ENCODE measurements at regions not wholly inside any gene's neighbourhood (a gene's known extent, or its start where the extent isn't known, plus 50 kb on each side); places are given as distances from the start of the nearest gene placed in this dataset.
"Not testable (repeated sequence)": the region's sequence is repeated elsewhere in the genome, so short reads cannot be mapped to it uniquely, and the experiment has no call there.

GRCh38 chr7:12490940-12491339 lies 79.6 kb upstream of the SCIN start:
- no peak for DNase-seq
- intact Hi-C loops (cut with micrococcal nuclease): loop anchor here (1.0 to 5.0 kb wide), 8 partner anchors 33 to 1064 kb away; partner anchors contain the start of gene TMEM106B
- H3K9me3 Mint-ChIP-seq: no peaks in the 10 kb centered on the region
- no peaks in the 10 kb centered on the region for H3K4me1 Mint-ChIP-seq (ENCODE audit: low read depth)
- H3K27me3 Mint-ChIP-seq (ENCODE audit: low read depth): no peaks in the 10 kb centered on the region
- CTCF ChIA-PET: interaction anchor here (0.8 to 2.5 kb wide), 19 partner anchors 10 to 427 kb away, joined by 3 to 98 read pairs (median 8); partner anchors contain the start of genes ARL4A and VWDE
- no peak overlapping the region for H3K4me3 Mint-ChIP-seq
- no peak overlapping the region for H3K27ac Mint-ChIP-seq
- H3K36me3 Mint-ChIP-seq (ENCODE audit: low read depth): no peaks in the 10 kb centered on the region

- Mint-ChIP-seq H3K4me1 (ENCODE audit: low read depth) (no peaks in the 10 kb centered on the region), H3K27me3 (ENCODE audit: low read depth) (no peaks in the 10 kb centered on the region), H3K4me3 (no peak overlapping the region), H3K36me3 (ENCODE audit: low read depth) (no peaks in the 10 kb centered on the region), H3K27ac (no peak overlapping the region), H3K9me3 (no peaks in the 10 kb centered on the region)
- DNase-seq: no peak
- CTCF ChIA-PET: interaction anchor here (1.2 to 2.5 kb wide), 10 partner anchors 12 to 102 kb away, joined by 4 to 98 read pairs (median 11); no protein-coding TSS in a partner anchor
- intact Hi-C loops (cut with micrococcal nuclease): loop anchor here (2.0 to 5.0 kb wide), 4 partner anchors 169 to 1065 kb away; partner anchors contain the start of gene TMEM106B
Measured at GRCh38 chr7:12491526-12491925, 79.0 kb upstream of the SCIN start.

- no peak overlapping the region for H3K27ac Mint-ChIP-seq
- H3K9me3 Mint-ChIP-seq: no peaks in the 10 kb centered on the region
Measured at GRCh38 chr7:12493407-12493806, 77.1 kb upstream of the SCIN start.

GRCh38 chr7:12493863-12494686 lies 76.4 kb upstream of the SCIN start:
- Mint-ChIP-seq H3K36me3 (ENCODE audit: low read depth) (no peaks in the 10 kb centered on the region), H3K4me3 (no peak overlapping the region), H3K9me3 (no peaks in the 10 kb centered on the region), H3K27me3 (ENCODE audit: low read depth) (no peaks in the 10 kb centered on the region), H3K27ac (no peak overlapping the region), H3K4me1 (ENCODE audit: low read depth) (no peaks in the 10 kb centered on the region)
- intact Hi-C loops (cut with micrococcal nuclease): loop anchor here (5.0 kb wide), 2 partner anchors 172 to 282 kb away; partner anchors contain the start of gene TMEM106B
- CTCF ChIA-PET: interaction anchor here (0.7 to 5.9 kb wide), 6 partner anchors 31 to 326 kb away, joined by 3 to 48 read pairs (median 5); no protein-coding TSS in a partner anchor
- no peak for DNase-seq

More at GRCh38 chr7:12493407-12493806, 77.1 kb upstream of the SCIN start:
- intact Hi-C loops (cut with micrococcal nuclease): loop anchor here (5.0 kb wide), 2 partner anchors 171 to 281 kb away; partner anchors contain the start of gene TMEM106B
- Mint-ChIP-seq H3K36me3 (ENCODE audit: low read depth) (no peaks in the 10 kb centered on the region), H3K4me1 (ENCODE audit: low read depth) (no peaks in the 10 kb centered on the region), H3K4me3 (no peak overlapping the region), H3K27me3 (ENCODE audit: low read depth) (no peaks in the 10 kb centered on the region)
- CTCF ChIA-PET: interaction anchor here (5.9 kb wide), 1 partner anchor 34 kb away, joined by 48 read pairs; no protein-coding TSS in a partner anchor
- DNase-seq: no peak

- Mint-ChIP-seq H3K4me3 (no peak overlapping the region), H3K27me3 (ENCODE audit: low read depth) (no peaks in the 10 kb centered on the region), H3K27ac (no peak overlapping the region), H3K4me1 (ENCODE audit: low read depth) (no peaks in the 10 kb centered on the region), H3K36me3 (ENCODE audit: low read depth) (no peaks in the 10 kb centered on the region), H3K9me3 (no peaks in the 10 kb centered on the region)
- intact Hi-C loops (cut with micrococcal nuclease): loop anchor here (5.0 kb wide), 2 partner anchors 172 to 282 kb away; partner anchors contain the start of gene TMEM106B
- CTCF ChIA-PET: interaction anchor here (0.8 to 5.9 kb wide), 7 partner anchors 26 to 61 kb away, joined by 3 to 48 read pairs (median 5); no protein-coding TSS in a partner anchor
- no peak for DNase-seq
Measured at GRCh38 chr7:12494687-12495024, 75.9 kb upstream of the SCIN start.

GRCh38 chr7:12496901-12497674 lies 73.4 kb upstream of the SCIN start:
- H3K4me1 Mint-ChIP-seq (ENCODE audit: low read depth); H3K9me3 Mint-ChIP-seq; H3K27me3 Mint-ChIP-seq (ENCODE audit: low read depth); H3K36me3 Mint-ChIP-seq (ENCODE audit: low read depth); H3K4me3 Mint-ChIP-seq; H3K27ac Mint-ChIP-seq: not testable (repeated sequence)
- peak; percentile 8 for DNase-seq
- intact Hi-C loops (cut with micrococcal nuclease): loop anchor here (1.0 kb wide), 3 partner anchors 39 to 430 kb away; no protein-coding TSS in a partner anchor
- CTCF ChIA-PET: interaction anchor here (0.9 to 5.9 kb wide), 3 partner anchors 9 to 66 kb away, joined by 3 to 48 read pairs (median 3); no protein-coding TSS in a partner anchor

- no peaks in the 10 kb centered on the region for H3K27me3 Mint-ChIP-seq (ENCODE audit: low read depth)
- H3K4me3 Mint-ChIP-seq: no peak overlapping the region
- CTCF ChIA-PET: no interaction called here
- no peaks in the 10 kb centered on the region for H3K4me1 Mint-ChIP-seq (ENCODE audit: low read depth)
- no peak overlapping the region for H3K27ac Mint-ChIP-seq
- H3K36me3 Mint-ChIP-seq (ENCODE audit: low read depth): no peaks in the 10 kb centered on the region
- intact Hi-C loops (cut with micrococcal nuclease): no loop called here
- no peak for DNase-seq
- H3K9me3 Mint-ChIP-seq: no peaks in the 10 kb centered on the region
Measured at GRCh38 chr7:12504149-12504548, 66.4 kb upstream of the SCIN start.

GRCh38 chr7:12508005-12508404 lies 62.5 kb upstream of the SCIN start:
- Mint-ChIP-seq H3K27me3 (ENCODE audit: low read depth) (peaks cover 7% of the 10 kb centered on the region), H3K27ac (no peak overlapping the region), H3K4me1 (ENCODE audit: low read depth) (no peaks in the 10 kb centered on the region), H3K4me3 (no peak overlapping the region), H3K9me3 (no peaks in the 10 kb centered on the region), H3K36me3 (ENCODE audit: low read depth) (no peaks in the 10 kb centered on the region)
- CTCF ChIA-PET: no interaction called here
- no peak for DNase-seq
- intact Hi-C loops (cut with micrococcal nuclease): no loop called here

- CTCF ChIA-PET: no interaction called here
- intact Hi-C loops (cut with micrococcal nuclease): no loop called here
- no peak for DNase-seq
- Mint-ChIP-seq H3K27me3 (ENCODE audit: low read depth) (peaks cover 7% of the 10 kb centered on the region), H3K4me3 (no peak overlapping the region), H3K4me1 (ENCODE audit: low read depth) (no peaks in the 10 kb centered on the region), H3K9me3 (no peaks in the 10 kb centered on the region), H3K36me3 (ENCODE audit: low read depth) (no peaks in the 10 kb centered on the region), H3K27ac (no peak overlapping the region)
Measured at GRCh38 chr7:12508554-12508953, 62.0 kb upstream of the SCIN start.

- Mint-ChIP-seq H3K27ac (no peak overlapping the region), H3K36me3 (ENCODE audit: low read depth) (peaks cover 4% of the 10 kb centered on the region), H3K4me1 (ENCODE audit: low read depth) (no peaks in the 10 kb centered on the region), H3K27me3 (ENCODE audit: low read depth) (peaks cover 13% of the 10 kb centered on the region), H3K9me3 (peaks cover 14% of the 10 kb centered on the region), H3K4me3 (no peak overlapping the region)
- DNase-seq: no peak
- CTCF ChIA-PET: no interaction called here
- intact Hi-C loops (cut with micrococcal nuclease): no loop called here
Measured at GRCh38 chr7:12517451-12517850, 53.1 kb upstream of the SCIN start.

GRCh38 chr7:12518920-12519681 lies 51.4 kb upstream of the SCIN start:
- Mint-ChIP-seq H3K4me3 (no peak overlapping the region), H3K27ac (no peak overlapping the region), H3K4me1 (ENCODE audit: low read depth) (no peaks in the 10 kb centered on the region), H3K9me3 (peaks cover 14% of the 10 kb centered on the region), H3K36me3 (ENCODE audit: low read depth) (peaks cover 4% of the 10 kb centered on the region), H3K27me3 (ENCODE audit: low read depth) (peaks cover 12% of the 10 kb centered on the region)
- intact Hi-C loops (cut with micrococcal nuclease): no loop called here
- DNase-seq: peak; percentile 6
- CTCF ChIA-PET: interaction anchor here (0.5 to 1.8 kb wide), 7 partner anchors 9 to 677 kb away, joined by 3 to 5 read pairs (median 3); no protein-coding TSS in a partner anchor
